GM23338 (cell line): ENCODE measurements at regions not wholly inside any gene's neighbourhood (a gene's known extent, or its start where the extent isn't known, plus 50 kb on each side); places are given as distances from the start of the nearest gene placed in this dataset.

Experiments used
- CTCF ChIP-seq, 2 experiments: fragments of 200-600 bp in 1 of 2; sonication (generic) in 1 of 2; conservative IDR thresholded peaks; 2 replicates each; pipeline versions ENCODE4 v1.5.1 to v1.6.1; 2016 to 2017; ENCODE audit warnings: antibody characterized with exemption in 2 of 2, low read depth in 2 of 2, mild to moderate bottlenecking in 2 of 2, moderate library complexity in 1 of 2
- EZH2 ChIP-seq: fragments of 200-600 bp; sonication (generic); IDR thresholded peaks from one replicate; pipeline ENCODE4 v1.8.0; 2017; ENCODE audit warnings: antibody characterized with exemption, mild to moderate bottlenecking, low read depth; ENCODE audit not compliant: unreplicated experiment
- EZH2phosphoT487 ChIP-seq: fragments of 200-600 bp; sonication (generic); IDR thresholded peaks from one replicate; pipeline ENCODE4 v1.8.1; 2018; ENCODE audit warnings: antibody characterized with exemption; ENCODE audit not compliant: unreplicated experiment
- POLR2AphosphoS5 ChIP-seq: IDR thresholded peaks from 2 replicates; pipeline ENCODE4 v1.6.1; 2016; ENCODE audit warnings: antibody characterized with exemption, low read depth
- REST ChIP-seq: IDR thresholded peaks from one replicate; pipeline ENCODE4 v1.6.1; 2018; ENCODE audit warnings: antibody characterized with exemption; ENCODE audit not compliant: unreplicated experiment
- STAT1 ChIP-seq: IDR thresholded peaks from one replicate; pipeline ENCODE4 v1.6.1; 2016; ENCODE audit warnings: antibody characterized with exemption; ENCODE audit not compliant: unreplicated experiment

- TF ChIP-seq CTCF (conservative IDR thresholded peaks at IDR 0.05; ENCODE audit: low read depth in 2 of 2) (no peak), STAT1 (no peak), EZH2phosphoT487 (no peak), REST (no peak), POLR2AphosphoS5 (no peak), EZH2 (no peak)
Measured at GRCh38 chr5:125209650-125210049, 463.2 kb upstream of the ZNF608 start.
